Calu3 (cell line): ENCODE measurements at regions not wholly inside any gene's neighbourhood (a gene's known extent, or its start where the extent isn't known, plus 50 kb on each side); places are given as distances from the start of the nearest gene placed in this dataset.

ENCODE experiments used
- BruUV-seq: library from RNA; stranded (reverse); fragments of 400-500 nt; replicated peaks from 2 replicates; lab custom pipeline; 2021; lab: Mats Ljungman, UMichigan
- CTCF ChIA-PET: fragments of 300-600 bp; sonication (Branson Sonifier 250); formaldehyde crosslinking; loops from one replicate; lab custom pipeline; 2022; ENCODE audit warnings: antibody characterized with exemption; lab: Charles Lee
- DNase-seq: peaks from one replicate; pipeline ENCODE4 v3.0.0; 2022
- H3K27ac Mint-ChIP-seq: one replicate; pipeline ENCODE4 v1.8.0; 2022; ENCODE audit warnings: mixed read lengths; ENCODE audit not compliant: unreplicated experiment
- H3K27me3 Mint-ChIP-seq: one replicate; pipeline ENCODE4 v1.8.0; 2022; ENCODE audit warnings: mixed read lengths; ENCODE audit not compliant: unreplicated experiment
- H3K36me3 Mint-ChIP-seq: one replicate; pipeline ENCODE4 v1.8.0; 2022; ENCODE audit warnings: mild to moderate bottlenecking, moderate library complexity, mixed read lengths; ENCODE audit not compliant: insufficient read depth, unreplicated experiment
- H3K4me1 Mint-ChIP-seq: one replicate; pipeline ENCODE4 v1.8.0; 2022; ENCODE audit warnings: mild to moderate bottlenecking, low read depth, mixed read lengths; ENCODE audit not compliant: unreplicated experiment
- H3K4me3 Mint-ChIP-seq: one replicate; pipeline ENCODE4 v1.8.0; 2022; ENCODE audit warnings: mild to moderate bottlenecking, low read depth, moderate library complexity, mixed read lengths; ENCODE audit not compliant: unreplicated experiment
- H3K9me3 Mint-ChIP-seq: one replicate; pipeline ENCODE4 v1.8.0; 2022; ENCODE audit warnings: low read depth, mixed read lengths; ENCODE audit not compliant: unreplicated experiment
- intact Hi-C: fragments of 100-400 bp; cut with micrococcal nuclease; formaldehyde crosslinking; loops from one replicate; pipeline ENCODE4 v1.10.0; 2022; ENCODE audit not compliant: unreplicated experiment
- TF ChIP-seq, protein P1 (sequence below): fragments of 200-600 bp; IDR thresholded peaks from one replicate; pipeline ENCODE4 v1.8.0; 2022; ENCODE audit warnings: antibody characterized with exemption; ENCODE audit not compliant: unreplicated experiment

DNA sequence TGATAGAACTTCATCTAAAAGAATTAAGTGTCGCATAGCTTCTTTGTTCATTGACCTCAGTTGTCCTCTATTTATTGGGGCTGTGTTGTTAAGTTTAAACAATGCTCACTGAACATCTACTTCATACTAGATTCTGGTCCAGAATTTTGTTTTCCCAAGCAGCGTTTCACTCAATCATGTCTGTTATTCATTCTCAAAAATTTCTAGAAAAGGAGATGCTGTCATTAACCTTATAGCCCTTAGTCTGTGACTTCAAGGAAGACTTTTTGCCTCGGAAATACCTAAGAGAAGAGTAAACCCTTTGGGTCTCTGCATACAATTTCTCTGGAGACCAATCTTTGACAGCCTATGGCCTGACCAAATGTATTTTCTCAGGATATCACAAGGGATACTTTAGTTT, 171.7 kb downstream of the FGF1 start:
- no TSS peak for BruUV-seq
- CTCF ChIA-PET, result no interaction called here
- peaks cover 11% of the 10 kb centered on the region for H3K9me3 Mint-ChIP-seq

DNA sequence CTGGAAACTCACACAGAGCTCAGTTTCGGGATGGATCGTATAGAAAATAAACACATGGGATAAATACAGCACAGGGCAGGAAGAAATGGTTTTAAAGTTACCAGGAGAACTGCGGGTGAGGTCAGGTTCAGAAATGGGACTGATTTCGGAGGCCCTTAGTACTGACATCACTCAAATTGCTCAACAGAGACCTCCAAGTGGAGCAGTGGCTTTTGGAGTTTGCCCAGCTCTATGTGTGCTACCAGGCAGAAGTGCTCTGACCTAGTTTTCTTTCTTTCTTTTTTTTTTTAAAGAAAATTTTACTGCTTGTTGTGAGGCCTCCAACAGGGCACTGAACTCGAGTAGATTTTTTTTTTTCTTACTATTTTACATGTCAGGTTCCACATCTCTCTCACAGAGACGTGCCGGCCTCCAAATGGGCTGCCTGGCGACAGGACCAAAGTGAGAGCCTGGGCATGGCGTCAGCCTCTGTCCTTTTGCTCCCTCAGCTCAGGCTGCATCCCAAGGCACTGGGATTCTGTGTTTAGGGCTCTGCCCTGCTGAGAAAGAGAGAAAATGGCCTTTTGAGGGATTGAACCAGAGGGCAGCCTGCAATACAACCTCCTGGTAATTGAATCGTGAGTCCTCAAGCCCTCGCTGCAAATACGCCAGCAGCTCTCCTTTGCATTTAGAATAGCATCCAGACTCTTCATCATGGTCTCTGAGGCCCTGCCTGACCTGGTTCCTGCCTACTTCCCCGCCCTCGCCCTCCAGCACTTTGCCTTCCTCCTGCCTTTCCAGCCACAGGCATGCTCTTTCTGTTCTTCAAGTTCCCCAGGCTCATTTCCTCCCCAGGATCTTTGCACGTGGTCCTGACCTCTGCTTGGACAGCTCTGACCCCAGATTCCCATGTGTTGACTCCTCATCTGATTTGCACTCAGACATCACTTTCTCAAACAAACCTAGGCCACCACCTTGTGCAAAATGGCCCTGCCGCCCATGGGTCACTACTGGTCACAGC, 173.5 kb downstream of the FGF1 start:
- no peaks in the 10 kb centered on the region for H3K27me3 Mint-ChIP-seq
- peak; percentile 64 for DNase-seq
- peaks cover 16% of the 10 kb centered on the region for H3K36me3 Mint-ChIP-seq
- H3K4me1 Mint-ChIP-seq, result peaks cover 53% of the 10 kb centered on the region
- peaks cover 11% of the 10 kb centered on the region for H3K9me3 Mint-ChIP-seq
- intact Hi-C loops, result no loop called here
- BruUV-seq, result no TSS peak
- peak overlapping the region; percentile 20 for H3K27ac Mint-ChIP-seq
- peak overlapping the region; percentile 7 for H3K4me3 Mint-ChIP-seq
- CTCF ChIA-PET, result interaction anchor here (0.5 kb wide), 1 partner anchor 90 kb away, joined by 4 read pairs; no protein-coding TSS in a partner anchor
- TF ChIP-seq, protein P1, sequence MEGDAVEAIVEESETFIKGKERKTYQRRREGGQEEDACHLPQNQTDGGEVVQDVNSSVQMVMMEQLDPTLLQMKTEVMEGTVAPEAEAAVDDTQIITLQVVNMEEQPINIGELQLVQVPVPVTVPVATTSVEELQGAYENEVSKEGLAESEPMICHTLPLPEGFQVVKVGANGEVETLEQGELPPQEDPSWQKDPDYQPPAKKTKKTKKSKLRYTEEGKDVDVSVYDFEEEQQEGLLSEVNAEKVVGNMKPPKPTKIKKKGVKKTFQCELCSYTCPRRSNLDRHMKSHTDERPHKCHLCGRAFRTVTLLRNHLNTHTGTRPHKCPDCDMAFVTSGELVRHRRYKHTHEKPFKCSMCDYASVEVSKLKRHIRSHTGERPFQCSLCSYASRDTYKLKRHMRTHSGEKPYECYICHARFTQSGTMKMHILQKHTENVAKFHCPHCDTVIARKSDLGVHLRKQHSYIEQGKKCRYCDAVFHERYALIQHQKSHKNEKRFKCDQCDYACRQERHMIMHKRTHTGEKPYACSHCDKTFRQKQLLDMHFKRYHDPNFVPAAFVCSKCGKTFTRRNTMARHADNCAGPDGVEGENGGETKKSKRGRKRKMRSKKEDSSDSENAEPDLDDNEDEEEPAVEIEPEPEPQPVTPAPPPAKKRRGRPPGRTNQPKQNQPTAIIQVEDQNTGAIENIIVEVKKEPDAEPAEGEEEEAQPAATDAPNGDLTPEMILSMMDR, result no peak

More for the DNA sequence above, 171.7 kb downstream of the FGF1 start:
- no peak for DNase-seq
- intact Hi-C loops, result no loop called here
- TF ChIP-seq, protein P1, result no peak
- Mint-ChIP-seq H3K27me3 (no peaks in the 10 kb centered on the region), H3K27ac (no peak overlapping the region), H3K4me3 (no peak overlapping the region), H3K36me3 (peaks cover 7% of the 10 kb centered on the region), H3K4me1 (peaks cover 34% of the 10 kb centered on the region)

DNA sequence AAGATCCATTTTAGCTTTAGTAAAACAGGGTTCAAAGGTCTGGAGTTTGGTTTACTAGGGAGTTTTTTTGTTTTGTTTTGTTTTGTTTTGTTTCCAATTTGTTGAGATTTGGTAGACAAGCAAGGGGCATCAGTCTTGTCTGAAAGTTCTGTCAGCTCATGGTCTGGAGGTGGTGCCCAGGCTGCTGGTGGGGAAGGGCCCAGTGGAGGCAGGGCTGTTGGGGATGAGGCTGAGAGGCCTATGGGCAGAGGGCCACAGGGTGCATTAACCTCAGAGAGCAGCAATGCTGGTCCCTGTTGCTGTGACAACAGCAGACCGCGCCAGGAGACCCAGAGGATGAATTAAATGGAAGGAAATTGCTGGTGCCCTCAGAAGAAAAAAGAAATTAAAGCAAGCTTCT, 174.5 kb downstream of the FGF1 start:
- Mint-ChIP-seq H3K27me3 (no peaks in the 10 kb centered on the region), H3K36me3 (peaks cover 16% of the 10 kb centered on the region), H3K4me1 (peaks cover 63% of the 10 kb centered on the region), H3K27ac (no peak overlapping the region), H3K4me3 (no peak overlapping the region), H3K9me3 (peaks cover 3% of the 10 kb centered on the region)
- DNase-seq, result no peak
- TF ChIP-seq, protein P1, result no peak
- intact Hi-C loops, result no loop called here
- BruUV-seq, result no TSS peak
- CTCF ChIA-PET, result interaction anchor here (0.5 kb wide), 1 partner anchor 89 kb away, joined by 4 read pairs; no protein-coding TSS in a partner anchor

- Mint-ChIP-seq H3K9me3 (no peaks in the 10 kb centered on the region), H3K27ac (peak overlapping the region; percentile 83), H3K4me1 (peaks cover 71% of the 10 kb centered on the region), H3K4me3 (peak overlapping the region; percentile 66), H3K36me3 (peaks cover 16% of the 10 kb centered on the region), H3K27me3 (no peaks in the 10 kb centered on the region)
- TF ChIP-seq, protein P1, result no peak
- intact Hi-C loops, result loop anchor here (5.0 to 10.0 kb wide), 2 partner anchors 77 to 184 kb away; partner anchors contain the start of gene SPRY4
- DNase-seq, result no peak
- CTCF ChIA-PET, result interaction anchor here (1.3 kb wide), 1 partner anchor 182 kb away, joined by 3 read pairs; no protein-coding TSS in a partner anchor
- no TSS peak for BruUV-seq
Observed at GRCh38 chr5:142509026-142509425, 176.9 kb downstream of the FGF1 start.
